GM19397 (cell line): ENCODE measurements at regions not wholly inside any gene's neighbourhood (a gene's known extent, or its start where the extent isn't known, plus 50 kb on each side); places are given as distances from the start of the nearest gene placed in this dataset.

ENCODE experiments used
- ATAC-seq: cut with Tn5 transposase; IDR thresholded peaks from one replicate; pipeline ENCODE4 v1.9.1; 2021; ENCODE audit warnings: mild to moderate bottlenecking, moderate library complexity; ENCODE audit not compliant: unreplicated experiment

DNA sequence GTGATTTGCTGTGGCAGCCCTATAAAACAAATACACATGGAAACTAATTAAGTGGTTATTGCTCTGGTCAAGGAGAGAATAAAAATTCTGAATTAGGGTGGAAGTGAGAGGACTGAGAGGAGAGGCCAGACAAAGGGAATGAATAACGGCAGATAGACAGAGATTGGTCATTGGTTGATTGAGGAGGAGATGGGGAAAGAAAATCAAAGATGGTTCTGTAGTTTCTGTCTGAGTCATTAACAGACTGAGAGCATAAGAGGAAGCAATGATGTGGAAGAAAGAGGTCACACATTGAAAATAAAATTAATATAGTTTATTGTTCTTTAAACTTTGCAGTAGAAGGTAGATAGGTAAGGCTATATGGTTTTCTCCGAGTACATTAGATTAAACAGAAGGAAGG lies 469.8 kb downstream of the ACTL7B start:
- no peak for ATAC-seq

DNA sequence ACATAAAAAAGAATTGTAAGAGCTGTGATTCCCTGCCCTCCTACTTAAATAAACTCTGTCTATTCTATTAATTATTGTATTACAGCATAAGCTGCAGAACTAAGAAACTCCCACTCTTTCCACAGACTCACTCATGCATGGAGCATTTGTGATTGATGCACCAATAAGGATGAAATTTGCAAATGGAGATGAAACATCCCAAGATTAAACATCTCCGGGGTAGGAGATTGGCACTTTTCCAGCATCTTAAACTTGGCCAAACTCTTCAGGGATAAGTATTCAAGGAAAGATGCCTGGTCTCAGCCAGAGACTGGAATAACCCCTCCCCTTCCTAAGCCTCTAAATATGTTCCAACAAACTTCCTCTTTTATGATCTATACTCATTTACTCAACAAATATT lies 472.0 kb downstream of the ACTL7B start:
- ATAC-seq, result no peak

DNA sequence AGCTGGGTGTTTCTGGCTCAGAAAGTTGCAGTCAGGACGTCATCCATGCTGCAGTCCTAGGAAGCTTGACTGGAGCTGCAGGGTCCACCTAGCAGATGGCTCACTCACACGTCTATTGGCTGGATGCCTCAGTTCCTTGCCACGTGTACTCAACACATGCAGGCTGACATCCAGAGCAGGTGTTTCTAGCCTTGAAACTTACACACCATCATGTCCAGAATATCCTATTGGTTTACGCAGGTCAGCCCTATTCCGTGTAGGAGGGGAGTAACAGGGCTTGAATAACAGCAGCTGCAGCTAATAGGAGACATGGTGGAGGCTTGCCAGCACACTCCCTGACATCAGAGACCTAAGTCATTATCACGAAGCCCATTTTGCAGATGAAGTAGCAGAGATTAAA lies 473.5 kb downstream of the ACTL7B start:
- ATAC-seq, result no peak

DNA sequence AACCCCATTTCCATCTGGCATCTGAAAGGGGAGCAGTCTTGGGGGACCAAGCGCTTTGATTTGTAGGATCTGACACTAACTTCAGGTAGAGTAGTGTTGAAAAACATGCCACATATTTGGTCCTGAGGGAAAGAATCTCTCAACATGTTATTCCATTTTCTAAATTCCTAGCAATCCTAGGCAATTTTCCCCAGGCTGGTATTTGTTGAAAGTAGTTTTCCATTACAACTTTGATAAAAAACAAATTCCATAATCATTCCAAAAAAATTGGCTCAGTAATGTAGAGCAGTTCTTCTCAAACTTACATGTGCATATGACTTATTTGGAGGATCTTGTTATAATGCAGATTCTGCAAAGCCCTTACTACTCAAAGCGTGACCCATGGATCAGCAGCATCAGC lies 477.9 kb downstream of the ACTL7B start:
- no peak for ATAC-seq

DNA sequence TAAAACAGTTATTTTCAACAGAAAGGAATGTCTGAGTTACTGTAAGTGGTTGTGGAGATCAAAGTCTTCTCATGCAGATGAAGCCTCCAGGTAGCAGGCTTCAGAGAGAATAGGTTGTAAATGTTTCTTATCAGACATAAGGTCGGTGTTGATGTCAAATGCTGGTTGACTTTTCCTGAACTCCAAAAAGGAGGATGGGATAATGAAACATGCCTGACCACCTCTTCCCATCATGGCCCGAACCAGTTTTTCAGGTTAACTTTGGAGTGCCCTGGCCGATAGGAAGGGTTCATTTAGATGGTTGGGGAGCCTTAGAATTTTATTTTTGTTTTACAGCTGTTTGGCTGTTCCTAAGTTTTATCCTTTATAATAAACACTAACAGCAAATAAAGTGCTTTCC lies 478.4 kb downstream of the ACTL7B start:
- no peak for ATAC-seq

DNA sequence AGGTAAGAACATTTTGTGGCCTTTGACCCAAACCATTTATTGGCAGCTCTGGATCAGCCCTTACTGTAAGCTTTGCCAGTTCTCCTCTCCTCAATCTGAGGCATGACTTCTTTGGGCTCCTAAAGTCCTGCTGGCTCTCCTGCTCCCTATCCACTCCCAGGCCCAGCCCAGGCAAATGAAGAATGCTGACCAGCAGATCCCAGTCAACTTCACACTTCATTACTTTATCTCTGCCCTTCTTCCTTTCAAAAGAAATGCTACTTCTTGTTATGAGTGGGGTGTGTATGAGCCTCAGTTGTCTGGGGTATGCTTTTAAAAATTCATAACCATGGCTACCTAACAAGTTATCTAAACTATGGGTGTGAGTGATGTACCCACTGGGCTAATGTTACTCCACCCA lies 479.6 kb downstream of the ACTL7B start:
- no peak for ATAC-seq

DNA sequence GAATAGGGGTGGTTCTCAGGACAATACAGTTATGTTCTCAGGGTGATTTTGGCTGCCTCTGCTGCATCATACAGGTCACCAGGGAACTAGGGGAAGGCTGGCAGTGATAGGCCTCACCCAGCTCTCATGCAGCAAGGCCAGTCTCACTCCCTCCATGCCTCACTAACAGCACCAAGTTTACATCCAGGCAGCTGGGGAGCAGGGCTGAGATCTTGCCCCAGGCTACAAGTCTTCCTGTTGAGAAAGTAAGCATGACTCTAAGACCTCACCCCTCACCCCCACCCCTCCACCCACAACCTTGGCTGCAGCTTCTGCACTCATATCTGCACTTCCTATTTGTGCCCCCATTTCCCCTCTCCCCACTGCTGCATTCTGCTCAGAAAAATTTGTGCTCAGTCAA lies 481.2 kb downstream of the ACTL7B start:
- ATAC-seq, result no peak

DNA sequence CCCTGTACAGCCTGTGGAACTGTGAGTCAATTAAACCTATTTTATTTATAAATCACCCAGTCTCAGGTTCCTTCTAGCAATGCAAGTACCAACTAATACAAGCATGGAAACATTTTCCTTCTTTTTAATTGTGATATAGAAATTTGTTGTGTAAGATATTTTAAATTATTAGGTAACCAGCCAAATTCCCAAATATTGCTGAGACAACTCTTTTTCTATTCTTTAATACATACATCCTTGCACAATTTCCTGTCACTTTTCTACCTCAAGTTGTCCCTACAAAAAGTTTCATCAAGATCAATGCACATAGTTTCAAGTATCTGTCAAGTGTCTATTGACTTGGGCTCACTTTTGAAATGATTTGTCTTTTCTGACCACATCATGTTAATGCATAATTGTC lies 488.6 kb downstream of the ACTL7B start:
- ATAC-seq, result no peak

DNA sequence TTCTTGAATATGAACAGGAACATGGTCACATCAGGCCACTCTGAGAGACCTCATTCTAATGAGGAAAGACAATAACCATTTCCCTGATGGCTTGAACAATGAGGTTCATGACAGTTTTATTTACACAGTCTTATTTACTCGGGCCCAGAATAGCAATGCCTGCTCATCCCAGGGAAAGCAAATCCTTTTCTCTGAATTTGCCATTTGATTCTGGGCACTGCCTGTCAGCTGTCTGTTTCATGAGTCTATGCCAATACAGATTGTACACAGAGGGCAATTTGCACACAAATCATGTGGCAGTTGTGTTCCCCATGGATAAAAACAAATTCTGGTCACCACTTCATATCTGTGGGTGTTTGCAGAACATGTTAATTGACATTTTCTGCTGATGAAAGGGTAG lies 492.5 kb downstream of the ACTL7B start:
- no peak for ATAC-seq

DNA sequence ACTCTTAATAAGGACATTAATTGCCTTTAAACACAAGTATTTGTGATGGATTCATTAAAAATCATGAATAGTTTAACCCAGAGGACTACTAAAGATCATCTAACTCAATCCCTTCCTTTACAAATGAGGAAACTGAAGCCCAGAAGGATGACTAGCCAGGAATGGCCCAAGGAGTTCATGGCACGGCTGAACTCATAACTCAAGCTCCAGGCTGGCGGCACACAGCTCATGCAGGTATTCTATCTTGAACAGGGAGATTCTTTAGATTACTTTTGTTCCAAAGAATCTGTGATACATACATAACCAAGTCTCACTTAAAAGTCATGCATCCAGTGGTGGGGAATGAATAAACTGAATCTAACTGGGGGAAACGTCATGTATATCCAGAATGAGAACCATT lies 495.5 kb downstream of the ACTL7B start:
- no peak for ATAC-seq

DNA sequence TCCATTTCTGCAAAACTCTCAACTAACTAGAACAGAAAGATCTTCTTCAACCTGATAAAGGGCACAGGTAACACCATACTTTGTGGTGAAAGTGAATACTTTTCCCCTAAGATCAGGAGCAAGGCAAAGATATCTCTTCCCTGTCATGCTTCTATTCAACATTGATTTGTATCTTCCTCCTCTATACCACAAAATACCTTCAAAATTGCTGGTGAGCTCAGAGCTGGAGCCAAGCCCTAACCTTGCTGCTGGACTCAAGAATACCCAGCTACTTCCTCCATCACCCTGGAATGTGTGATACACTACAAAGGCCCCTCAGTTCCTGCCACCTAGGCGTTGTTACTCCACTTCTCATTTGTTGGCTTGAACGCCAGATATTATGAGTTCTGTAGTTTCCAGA lies 499.0 kb downstream of the ACTL7B start:
- ATAC-seq, result no peak

DNA sequence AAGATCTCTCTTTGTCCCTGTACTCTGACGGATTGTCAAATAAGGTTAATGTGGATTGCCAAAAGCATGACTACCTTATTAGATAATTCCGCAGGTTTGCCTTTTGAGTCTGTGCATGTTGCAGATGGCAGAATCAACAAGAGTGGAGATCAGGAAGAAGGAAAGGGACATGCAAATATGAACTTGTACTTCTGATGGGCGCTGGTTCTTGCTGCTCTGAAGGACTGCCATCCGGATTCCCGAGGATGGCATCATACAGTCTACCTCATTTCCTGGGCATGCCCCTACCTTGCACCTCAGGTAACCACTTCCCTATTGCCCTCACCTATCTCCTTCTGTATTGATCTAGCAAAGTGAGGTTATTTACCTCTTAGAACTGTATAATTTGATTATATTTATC lies 504.2 kb downstream of the ACTL7B start:
- ATAC-seq, result no peak

DNA sequence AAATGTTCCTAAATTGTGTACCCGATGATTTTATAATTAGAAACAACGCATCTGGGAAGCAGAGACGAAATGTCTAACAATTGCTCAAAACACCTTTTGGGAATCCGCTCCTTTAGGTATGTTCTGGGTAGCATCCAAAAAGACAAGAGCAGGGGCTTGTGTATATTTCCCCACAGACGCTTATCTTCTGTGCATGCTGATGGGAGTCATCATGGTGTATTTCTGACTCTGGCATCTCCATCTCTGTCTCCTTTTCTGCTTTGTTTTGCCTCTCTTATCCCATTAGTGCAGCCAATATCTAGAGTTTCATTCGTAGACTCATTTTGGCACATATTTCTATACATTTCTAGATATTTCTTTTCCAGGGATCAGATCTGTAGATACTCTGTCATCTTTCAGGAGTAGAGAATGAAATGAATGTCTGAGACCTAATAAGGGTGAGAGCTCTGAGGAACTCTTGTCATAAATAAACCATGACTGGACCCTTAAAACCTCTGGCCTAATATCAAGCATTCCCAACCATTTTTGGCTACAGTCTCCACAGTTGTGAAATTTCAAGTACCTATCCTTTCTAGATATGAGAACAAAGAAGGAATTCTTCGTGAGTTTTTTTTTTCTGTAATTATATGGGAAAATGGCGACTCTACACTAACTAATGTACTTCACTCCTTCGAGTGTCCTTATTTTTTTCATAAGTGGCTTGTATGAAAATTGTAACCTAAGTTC lies 508.2 kb downstream of the ACTL7B start:
- no peak for ATAC-seq

DNA sequence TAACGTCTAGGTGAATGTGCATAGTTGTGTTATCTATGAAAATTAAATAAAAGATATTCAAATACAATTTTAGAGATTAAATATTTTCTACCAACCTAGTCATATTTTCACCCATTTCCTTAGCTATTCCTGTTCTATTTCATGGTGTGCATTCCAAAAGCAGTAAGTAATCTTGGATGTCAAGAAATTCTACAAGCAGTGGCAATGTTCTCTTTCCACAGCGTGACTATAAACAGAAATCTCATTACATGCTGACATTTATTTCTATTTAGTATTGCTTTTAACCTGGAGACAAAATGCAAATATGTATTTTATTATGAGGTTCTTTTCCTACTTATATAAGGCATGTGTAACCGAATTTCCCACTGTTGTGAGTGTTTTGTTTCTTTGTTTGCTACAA lies 510.0 kb downstream of the ACTL7B start:
- no peak for ATAC-seq

DNA sequence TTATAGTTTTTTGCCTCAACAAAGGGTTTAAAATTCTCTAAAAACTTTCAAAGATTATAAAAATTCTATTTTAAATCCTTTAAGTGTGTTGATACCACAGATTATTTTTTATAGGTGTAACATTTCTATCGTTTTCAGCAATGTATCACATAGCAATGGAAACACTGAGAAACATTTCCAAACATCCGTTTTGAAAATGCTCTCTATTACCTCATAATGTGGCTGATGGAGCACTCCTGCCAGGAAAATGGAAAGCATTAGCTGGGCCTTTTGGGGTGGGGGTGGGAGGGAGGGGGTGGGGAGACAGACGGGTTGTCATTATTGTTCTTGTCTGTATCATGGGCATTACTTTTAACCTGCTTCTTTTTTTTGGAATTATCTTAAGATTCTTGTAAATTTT lies 516.5 kb downstream of the ACTL7B start:
- no peak for ATAC-seq

DNA sequence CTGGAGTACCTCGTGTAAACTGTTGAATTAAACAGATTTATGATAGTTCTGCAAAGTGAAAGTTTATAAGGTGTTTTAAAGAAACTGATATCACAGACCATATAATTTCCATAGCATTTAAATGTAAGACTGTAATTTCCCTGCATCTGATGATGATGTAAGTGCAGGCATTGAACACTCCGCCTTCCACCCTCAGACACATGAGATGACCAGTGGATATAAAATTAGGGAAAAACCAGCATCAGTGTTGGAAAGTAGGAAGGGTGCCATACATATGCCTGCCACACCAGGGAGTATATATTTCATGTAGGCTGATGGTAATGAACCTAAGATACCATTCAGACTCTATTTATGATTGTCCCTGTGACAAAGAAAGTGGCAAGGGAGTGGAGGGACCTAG lies 519.2 kb downstream of the ACTL7B start:
- no peak for ATAC-seq

DNA sequence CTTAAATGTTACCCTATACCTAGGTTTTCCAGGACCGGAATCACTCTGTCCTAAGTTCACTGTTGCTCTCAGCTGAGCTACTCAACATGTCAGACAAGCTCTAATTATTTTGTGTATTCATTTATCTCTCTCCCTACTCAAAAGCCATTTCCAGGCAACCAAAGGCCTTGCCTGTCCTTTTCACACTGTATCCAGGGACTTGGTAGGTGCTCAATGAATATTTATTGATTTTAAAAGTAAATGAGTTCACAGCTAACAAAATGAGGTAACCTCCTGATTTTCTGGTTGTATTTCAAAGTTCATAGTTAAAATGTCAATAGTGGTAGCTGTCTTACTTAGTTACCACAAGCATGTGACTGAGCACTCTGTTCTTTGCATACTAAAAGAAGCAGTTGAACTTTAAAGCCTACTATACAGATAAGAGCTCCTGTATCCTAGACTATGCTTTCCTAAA lies 522.2 kb downstream of the ACTL7B start:
- ATAC-seq, result no peak

DNA sequence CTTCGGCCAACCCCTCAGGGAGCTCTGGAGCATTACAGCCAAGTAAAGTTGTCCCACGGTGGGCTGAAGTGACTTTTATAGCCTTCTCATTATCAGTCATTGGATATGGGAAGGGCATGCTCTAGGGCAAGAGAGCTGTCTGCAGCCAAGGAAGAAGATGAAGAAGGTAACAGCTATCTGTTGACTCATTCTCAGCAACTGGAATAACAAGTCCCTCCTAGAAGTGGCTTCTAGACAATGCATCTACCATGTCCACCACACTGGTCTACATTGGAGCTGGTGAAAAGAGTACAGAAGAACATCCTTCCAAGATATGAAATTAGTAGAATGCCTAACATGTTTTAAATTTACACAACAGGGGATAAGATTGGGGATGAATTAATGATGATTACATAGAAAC lies 524.2 kb downstream of the ACTL7B start:
- ATAC-seq, result no peak

DNA sequence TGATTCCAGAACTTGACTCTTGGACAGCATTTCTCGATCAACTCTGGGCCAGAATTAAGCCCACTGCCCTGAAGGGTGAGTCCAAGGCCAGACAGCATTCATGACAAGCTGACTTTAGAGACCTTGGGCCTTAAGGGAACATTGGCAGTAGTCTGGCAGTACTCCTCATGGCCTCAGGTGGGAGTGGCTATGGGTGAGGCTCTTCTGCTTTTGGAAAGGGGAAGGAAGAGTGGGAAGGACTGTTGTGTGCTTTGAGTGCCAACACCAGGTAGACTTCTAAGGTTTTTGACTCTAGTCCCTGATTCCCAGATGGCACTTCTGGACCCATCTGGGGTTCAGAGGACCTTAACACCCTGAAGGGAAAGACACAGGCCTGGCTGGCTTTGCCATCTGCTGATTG lies 530.4 kb downstream of the ACTL7B start:
- no peak for ATAC-seq

DNA sequence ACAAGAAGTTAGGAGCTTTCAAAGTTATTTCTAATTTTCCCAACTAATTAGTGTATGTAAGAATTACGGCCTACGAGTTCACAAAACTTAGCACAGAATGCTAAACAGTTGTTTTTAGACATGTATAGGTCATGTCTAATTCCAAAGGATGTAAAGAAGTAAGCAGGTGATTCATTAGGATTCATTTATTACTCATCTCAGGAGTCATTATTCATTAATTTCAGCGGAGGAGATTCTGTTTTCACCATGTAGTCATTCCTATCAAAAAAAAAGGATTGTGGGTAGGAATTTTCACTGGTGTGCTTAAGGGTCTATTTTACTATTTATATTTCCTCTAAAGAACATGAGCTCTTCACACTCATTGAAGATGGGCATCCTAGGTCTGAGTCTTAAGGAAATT lies 532.2 kb downstream of the ACTL7B start:
- ATAC-seq, result no peak

DNA sequence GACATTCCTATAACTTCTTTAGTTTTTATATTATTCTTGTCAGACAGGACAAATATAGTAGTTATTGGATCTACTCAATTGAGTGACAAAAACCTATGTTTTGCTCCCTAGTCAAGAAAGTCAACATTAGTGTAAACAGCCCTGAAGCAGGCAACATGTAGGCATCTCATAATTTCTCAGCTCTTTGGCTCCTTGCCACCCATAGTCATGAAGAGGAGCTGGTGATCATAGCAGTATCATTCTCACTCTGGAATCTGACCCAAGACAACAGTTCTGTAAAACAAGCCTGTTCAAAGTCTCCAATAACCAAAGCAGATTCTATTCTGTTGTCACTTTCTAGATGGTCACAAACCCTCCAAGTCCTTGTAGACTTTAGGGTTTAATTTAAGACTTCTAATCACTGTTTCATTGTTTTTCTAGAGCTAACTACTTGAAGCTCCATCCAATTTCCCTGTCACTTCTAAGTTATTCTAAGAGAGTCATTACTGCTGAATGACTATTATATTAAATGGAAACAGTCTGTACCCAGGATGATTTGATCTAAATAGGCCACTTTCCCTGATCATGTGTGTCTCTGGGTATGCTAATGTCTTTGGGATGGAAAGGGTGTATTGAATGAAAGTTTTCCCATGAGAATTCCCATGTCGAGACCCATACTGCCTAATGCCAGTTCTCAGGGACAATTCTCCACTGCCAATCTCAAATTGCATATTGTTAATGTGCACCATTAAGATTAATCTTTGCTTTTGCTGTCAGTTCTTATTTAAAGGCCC lies 533.3 kb downstream of the ACTL7B start:
- no peak for ATAC-seq

DNA sequence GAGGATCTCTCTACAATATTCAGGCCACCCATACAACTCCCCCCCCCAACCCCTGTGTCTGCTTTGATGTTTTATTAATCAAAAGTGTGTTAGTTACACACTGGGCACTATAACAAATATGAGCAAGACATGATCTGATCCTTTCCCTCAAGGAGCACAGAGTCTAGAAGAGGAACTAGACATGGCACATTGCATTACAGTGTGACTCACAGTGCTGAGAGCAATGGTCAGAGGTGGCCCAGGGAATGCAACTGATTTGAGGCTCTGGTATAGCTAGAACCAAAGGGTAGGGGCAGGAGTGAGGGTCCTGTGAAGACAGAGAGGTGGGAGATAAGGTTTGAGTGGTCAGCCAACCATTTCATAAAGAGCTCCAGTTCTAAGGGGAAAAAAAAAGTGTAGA lies 539.2 kb downstream of the ACTL7B start:
- ATAC-seq, result no peak

DNA sequence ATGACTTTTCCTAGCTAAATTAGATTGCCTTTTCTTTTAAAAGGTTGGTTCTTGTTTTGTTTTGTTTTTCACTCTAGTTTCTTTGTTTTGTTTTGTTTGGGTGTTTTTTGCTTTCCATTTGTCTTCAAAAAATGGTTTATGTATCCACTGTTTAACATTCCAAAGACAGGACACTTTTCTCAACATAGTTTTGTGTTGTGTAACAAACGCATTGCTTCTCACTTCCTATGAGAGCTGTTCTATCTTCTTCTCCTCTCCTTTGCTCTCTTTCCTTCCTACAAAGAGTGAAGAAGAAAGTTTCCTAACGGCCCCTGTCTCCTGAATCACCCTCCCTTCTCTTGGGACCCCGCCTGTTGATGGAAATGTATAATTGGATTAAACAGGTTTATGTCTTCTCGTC lies 539.7 kb downstream of the ACTL7B start:
- no peak for ATAC-seq
